ENCODE measurements at regions not wholly inside any gene's neighbourhood (a gene's known extent, or its start where the extent isn't known, plus 50 kb on each side); places are given as distances from the start of the nearest gene placed in this dataset.

- H3K27me3 Mint-ChIP-seq: peaks cover 6 to 7% of the 10 kb centered on the region in 2 donors
- H3K4me3 Mint-ChIP-seq: no peak overlapping the region
- H3K9me3 Mint-ChIP-seq: peaks cover 0 to 4% (median 0%) of the 10 kb centered on the region in 8 donors
- POLR2A ChIA-PET (ENCODE audit: partially characterized antibody): no interaction called here
- H3K4me1 ChIP-seq (ENCODE audit: insufficient read depth, low read length): no peaks in the 10 kb centered on the region
- intact Hi-C loops (cut with micrococcal nuclease): no loop called here
- no peak overlapping the region for H3K27ac ChIP-seq (ENCODE audit: low read depth, low read length)
- CTCF ChIA-PET (ENCODE audit: partially characterized antibody): no interaction called here
- H3K27ac Mint-ChIP-seq: no peak overlapping the region
- no peaks in the 10 kb centered on the region for H3K9me3 ChIP-seq (ENCODE audit: control insufficient read depth in 1 of 2, low read length in 2 of 2)
- H3K4me3 ChIP-seq (ENCODE audit: low read length in 2 of 2): no peak overlapping the region
- no peaks in the 10 kb centered on the region for H3K36me3 Mint-ChIP-seq
- peaks cover 0 to 2% (median 0%) of the 10 kb centered on the region in 4 donors for H3K4me1 Mint-ChIP-seq
- no peak for DNase-seq
- no peaks in the 10 kb centered on the region for H3K36me3 ChIP-seq (ENCODE audit: insufficient read depth, low read length)
- H3K27me3 ChIP-seq (ENCODE audit: insufficient read depth, low read length): no peaks in the 10 kb centered on the region
Measured at GRCh38 chr15:85967553-85967952, 112.1 kb upstream of the AGBL1 start.

GRCh38 chr15:85972805-85973540, 106.7 kb upstream of the AGBL1 start:
- H3K4me1 Mint-ChIP-seq: no peaks in the 10 kb centered on the region

GRCh38 chr15:85973584-85974347, 105.9 kb upstream of the AGBL1 start:
- no peaks in the 10 kb centered on the region for H3K36me3 Mint-ChIP-seq
- no peaks in the 10 kb centered on the region for H3K36me3 ChIP-seq (ENCODE audit: insufficient read depth, low read length)
- peaks cover 4 to 6% of the 10 kb centered on the region in 2 donors for H3K27me3 Mint-ChIP-seq
- H3K4me1 Mint-ChIP-seq: no peaks in the 10 kb centered on the region
- DNase-seq: no peak
- ChIA-PET POLR2A (ENCODE audit: partially characterized antibody) (no interaction called here), CTCF (ENCODE audit: partially characterized antibody) (no interaction called here)
- H3K9me3 Mint-ChIP-seq: peaks cover 3 to 13% (median 6%) of the 10 kb centered on the region in 8 donors
- intact Hi-C loops (cut with micrococcal nuclease): no loop called here
- no peaks in the 10 kb centered on the region for H3K9me3 ChIP-seq (ENCODE audit: control insufficient read depth in 1 of 2, low read length in 2 of 2)
- H3K4me1 ChIP-seq (ENCODE audit: insufficient read depth, low read length): no peaks in the 10 kb centered on the region
- H3K27me3 ChIP-seq (ENCODE audit: insufficient read depth, low read length): no peaks in the 10 kb centered on the region
- no peak overlapping the region for H3K4me3 Mint-ChIP-seq
- no peak overlapping the region for H3K27ac Mint-ChIP-seq
- H3K4me3 ChIP-seq (ENCODE audit: low read length in 2 of 2): no peak overlapping the region
- H3K27ac ChIP-seq (ENCODE audit: low read depth, low read length): no peak overlapping the region

More at GRCh38 chr15:85972805-85973540, 106.7 kb upstream of the AGBL1 start:
- H3K9me3 Mint-ChIP-seq: peaks cover 3 to 12% (median 6%) of the 10 kb centered on the region in 8 donors
- DNase-seq: no peak
- intact Hi-C loops (cut with micrococcal nuclease): no loop called here
- CTCF ChIA-PET (ENCODE audit: partially characterized antibody): no interaction called here
- peaks cover 4 to 6% of the 10 kb centered on the region in 2 donors for H3K27me3 Mint-ChIP-seq
- no peaks in the 10 kb centered on the region for H3K36me3 Mint-ChIP-seq
- H3K27ac Mint-ChIP-seq: no peak overlapping the region
- Histone ChIP-seq H3K27ac (ENCODE audit: low read depth, low read length) (no peak overlapping the region), H3K4me1 (ENCODE audit: insufficient read depth, low read length) (no peaks in the 10 kb centered on the region), H3K27me3 (ENCODE audit: insufficient read depth, low read length) (no peaks in the 10 kb centered on the region), H3K36me3 (ENCODE audit: insufficient read depth, low read length) (no peaks in the 10 kb centered on the region), H3K4me3 (ENCODE audit: low read length in 2 of 2) (no peak overlapping the region), H3K9me3 (ENCODE audit: control insufficient read depth in 1 of 2, low read length in 2 of 2) (no peaks in the 10 kb centered on the region)
- POLR2A ChIA-PET (ENCODE audit: partially characterized antibody): no interaction called here
- no peak overlapping the region for H3K4me3 Mint-ChIP-seq

GRCh38 chr15:85974348-85974705, 105.3 kb upstream of the AGBL1 start:
- POLR2A ChIA-PET (ENCODE audit: partially characterized antibody): no interaction called here
- no peak overlapping the region for H3K27ac Mint-ChIP-seq
- Histone ChIP-seq H3K27ac (ENCODE audit: low read depth, low read length) (no peak overlapping the region), H3K36me3 (ENCODE audit: insufficient read depth, low read length) (no peaks in the 10 kb centered on the region), H3K27me3 (ENCODE audit: insufficient read depth, low read length) (no peaks in the 10 kb centered on the region), H3K4me3 (ENCODE audit: low read length in 2 of 2) (no peak overlapping the region), H3K9me3 (ENCODE audit: control insufficient read depth in 1 of 2, low read length in 2 of 2) (no peaks in the 10 kb centered on the region), H3K4me1 (ENCODE audit: insufficient read depth, low read length) (no peaks in the 10 kb centered on the region)
- CTCF ChIA-PET (ENCODE audit: partially characterized antibody): no interaction called here
- no peak for DNase-seq
- intact Hi-C loops (cut with micrococcal nuclease): no loop called here
- no peaks in the 10 kb centered on the region for H3K36me3 Mint-ChIP-seq
- no peak overlapping the region for H3K4me3 Mint-ChIP-seq
- H3K4me1 Mint-ChIP-seq: no peaks in the 10 kb centered on the region
- H3K9me3 Mint-ChIP-seq: peaks cover 3 to 13% (median 6%) of the 10 kb centered on the region in 8 donors
- H3K27me3 Mint-ChIP-seq: peaks cover 4 to 8% of the 10 kb centered on the region in 2 donors

- Mint-ChIP-seq H3K27me3 (peaks cover 4 to 8% of the 10 kb centered on the region in 2 donors), H3K9me3 (peaks cover 3 to 13% (median 6%) of the 10 kb centered on the region in 8 donors), H3K4me1 (no peaks in the 10 kb centered on the region), H3K36me3 (no peaks in the 10 kb centered on the region), H3K4me3 (no peak overlapping the region), H3K27ac (no peak overlapping the region)
- no peaks in the 10 kb centered on the region for H3K36me3 ChIP-seq (ENCODE audit: insufficient read depth, low read length)
- no peak overlapping the region for H3K27ac ChIP-seq (ENCODE audit: low read depth, low read length)
- CTCF ChIA-PET (ENCODE audit: partially characterized antibody): no interaction called here
- DNase-seq: no peak
- H3K27me3 ChIP-seq (ENCODE audit: insufficient read depth, low read length): no peaks in the 10 kb centered on the region
- H3K4me3 ChIP-seq (ENCODE audit: low read length in 2 of 2): no peak overlapping the region
- no peaks in the 10 kb centered on the region for H3K4me1 ChIP-seq (ENCODE audit: insufficient read depth, low read length)
- intact Hi-C loops (cut with micrococcal nuclease): no loop called here
- POLR2A ChIA-PET (ENCODE audit: partially characterized antibody): no interaction called here
- no peaks in the 10 kb centered on the region for H3K9me3 ChIP-seq (ENCODE audit: control insufficient read depth in 1 of 2, low read length in 2 of 2)
Measured at GRCh38 chr15:85974742-85975141, 104.9 kb upstream of the AGBL1 start.

GRCh38 chr15:85976102-85976501, 103.6 kb upstream of the AGBL1 start:
- intact Hi-C loops (cut with micrococcal nuclease): no loop called here
- Mint-ChIP-seq H3K4me3 (no peak overlapping the region), H3K4me1 (no peaks in the 10 kb centered on the region), H3K27ac (no peak overlapping the region), H3K27me3 (peaks cover 4 to 6% of the 10 kb centered on the region in 2 donors), H3K36me3 (no peaks in the 10 kb centered on the region), H3K9me3 (peaks cover 3 to 13% (median 7%) of the 10 kb centered on the region in 8 donors)
- Histone ChIP-seq H3K4me3 (ENCODE audit: low read length in 2 of 2) (no peak overlapping the region), H3K9me3 (ENCODE audit: control insufficient read depth in 1 of 2, low read length in 2 of 2) (no peaks in the 10 kb centered on the region), H3K27ac (ENCODE audit: low read depth, low read length) (no peak overlapping the region), H3K36me3 (ENCODE audit: insufficient read depth, low read length) (no peaks in the 10 kb centered on the region), H3K27me3 (ENCODE audit: insufficient read depth, low read length) (no peaks in the 10 kb centered on the region), H3K4me1 (ENCODE audit: insufficient read depth, low read length) (no peaks in the 10 kb centered on the region)
- POLR2A ChIA-PET (ENCODE audit: partially characterized antibody): no interaction called here
- no peak for DNase-seq
- CTCF ChIA-PET (ENCODE audit: partially characterized antibody): no interaction called here

- intact Hi-C loops (cut with micrococcal nuclease): no loop called here
- ChIA-PET POLR2A (ENCODE audit: partially characterized antibody) (no interaction called here), CTCF (ENCODE audit: partially characterized antibody) (no interaction called here)
- Histone ChIP-seq H3K27me3 (ENCODE audit: insufficient read depth, low read length) (no peaks in the 10 kb centered on the region), H3K36me3 (ENCODE audit: insufficient read depth, low read length) (no peaks in the 10 kb centered on the region), H3K27ac (ENCODE audit: low read depth, low read length) (no peak overlapping the region), H3K9me3 (ENCODE audit: control insufficient read depth in 1 of 2, low read length in 2 of 2) (no peaks in the 10 kb centered on the region), H3K4me1 (ENCODE audit: insufficient read depth, low read length) (no peaks in the 10 kb centered on the region), H3K4me3 (ENCODE audit: low read length in 2 of 2) (no peak overlapping the region)
- peaks cover 0 to 13% (median 7%) of the 10 kb centered on the region in 8 donors for H3K9me3 Mint-ChIP-seq
- H3K27ac Mint-ChIP-seq: no peak overlapping the region
- no peak for DNase-seq
- H3K4me3 Mint-ChIP-seq: no peak overlapping the region
- H3K4me1 Mint-ChIP-seq: no peaks in the 10 kb centered on the region
- H3K36me3 Mint-ChIP-seq: no peaks in the 10 kb centered on the region
- H3K27me3 Mint-ChIP-seq: peaks cover 3% of the 10 kb centered on the region in 2 donors
Measured at GRCh38 chr15:85976986-85977385, 102.7 kb upstream of the AGBL1 start.

Measured in CD4-positive, alpha-beta memory T cell (primary cell).